ENCODE measurements at regions not wholly inside any gene's neighbourhood (a gene's known extent, or its start where the extent isn't known, plus 50 kb on each side); places are given as distances from the start of the nearest gene placed in this dataset.

DNA sequence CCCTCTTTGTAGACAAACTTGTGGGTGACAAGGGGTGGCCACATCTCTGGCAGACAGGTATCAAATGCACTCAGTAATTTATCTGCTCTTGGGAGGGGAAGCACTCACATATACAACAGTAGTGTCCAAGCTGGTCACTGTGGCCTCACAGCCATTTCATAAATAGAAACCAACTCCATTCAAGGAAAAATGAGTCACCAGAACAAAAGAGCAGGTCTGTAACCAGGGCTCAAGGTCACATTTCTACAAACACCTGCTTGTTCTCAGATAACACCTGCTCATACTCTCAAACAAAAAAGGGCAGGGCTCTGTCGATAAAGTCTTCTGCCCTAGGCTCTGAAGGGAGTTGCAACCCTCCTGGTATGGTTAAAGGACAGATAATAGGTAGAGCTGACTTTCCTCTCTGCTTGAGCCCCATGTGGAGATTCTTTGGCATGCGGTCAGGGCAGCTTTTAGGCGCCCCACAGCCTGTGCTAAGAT, 459.0 kb downstream of the BCL11A start:
- TF ChIP-seq EHMT2 (IDR thresholded peaks at IDR 0.05; ENCODE audit: low read depth) (no peak), JUN (IDR thresholded peaks at IDR 0.05) (no peak), CEBPB (IDR thresholded peaks at IDR 0.05) (no peak), ZC3H11A (IDR thresholded peaks at IDR 0.05) (no peak), MAZ (IDR thresholded peaks at IDR 0.05; ENCODE audit: borderline replicate concordance, low read depth, low read length) (no peak), KDM1A (IDR thresholded peaks at IDR 0.05; ENCODE audit: low read depth) (no peak), RFX5 (IDR thresholded peaks at IDR 0.05) (no peak), REST (IDR thresholded peaks at IDR 0.05) (no peak), PHF8 (IDR thresholded peaks at IDR 0.05; ENCODE audit: borderline replicate concordance, low read depth) (no peak), RARB (CRISPR knock-in tag; IDR thresholded peaks at IDR 0.05) (no peak), FOXS1 (CRISPR knock-in tag; IDR thresholded peaks at IDR 0.05) (no peak)
- TF ChIP-seq, protein P1, sequence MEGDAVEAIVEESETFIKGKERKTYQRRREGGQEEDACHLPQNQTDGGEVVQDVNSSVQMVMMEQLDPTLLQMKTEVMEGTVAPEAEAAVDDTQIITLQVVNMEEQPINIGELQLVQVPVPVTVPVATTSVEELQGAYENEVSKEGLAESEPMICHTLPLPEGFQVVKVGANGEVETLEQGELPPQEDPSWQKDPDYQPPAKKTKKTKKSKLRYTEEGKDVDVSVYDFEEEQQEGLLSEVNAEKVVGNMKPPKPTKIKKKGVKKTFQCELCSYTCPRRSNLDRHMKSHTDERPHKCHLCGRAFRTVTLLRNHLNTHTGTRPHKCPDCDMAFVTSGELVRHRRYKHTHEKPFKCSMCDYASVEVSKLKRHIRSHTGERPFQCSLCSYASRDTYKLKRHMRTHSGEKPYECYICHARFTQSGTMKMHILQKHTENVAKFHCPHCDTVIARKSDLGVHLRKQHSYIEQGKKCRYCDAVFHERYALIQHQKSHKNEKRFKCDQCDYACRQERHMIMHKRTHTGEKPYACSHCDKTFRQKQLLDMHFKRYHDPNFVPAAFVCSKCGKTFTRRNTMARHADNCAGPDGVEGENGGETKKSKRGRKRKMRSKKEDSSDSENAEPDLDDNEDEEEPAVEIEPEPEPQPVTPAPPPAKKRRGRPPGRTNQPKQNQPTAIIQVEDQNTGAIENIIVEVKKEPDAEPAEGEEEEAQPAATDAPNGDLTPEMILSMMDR (IDR thresholded peaks at IDR 0.05): no peak
- TF ChIP-seq, protein P2, sequence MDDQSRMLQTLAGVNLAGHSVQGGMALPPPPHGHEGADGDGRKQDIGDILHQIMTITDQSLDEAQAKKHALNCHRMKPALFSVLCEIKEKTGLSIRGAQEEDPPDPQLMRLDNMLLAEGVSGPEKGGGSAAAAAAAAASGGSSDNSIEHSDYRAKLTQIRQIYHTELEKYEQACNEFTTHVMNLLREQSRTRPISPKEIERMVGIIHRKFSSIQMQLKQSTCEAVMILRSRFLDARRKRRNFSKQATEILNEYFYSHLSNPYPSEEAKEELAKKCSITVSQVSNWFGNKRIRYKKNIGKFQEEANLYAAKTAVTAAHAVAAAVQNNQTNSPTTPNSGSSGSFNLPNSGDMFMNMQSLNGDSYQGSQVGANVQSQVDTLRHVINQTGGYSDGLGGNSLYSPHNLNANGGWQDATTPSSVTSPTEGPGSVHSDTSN (IDR thresholded peaks at IDR 0.05): no peak
- TF ChIP-seq, protein P3, sequence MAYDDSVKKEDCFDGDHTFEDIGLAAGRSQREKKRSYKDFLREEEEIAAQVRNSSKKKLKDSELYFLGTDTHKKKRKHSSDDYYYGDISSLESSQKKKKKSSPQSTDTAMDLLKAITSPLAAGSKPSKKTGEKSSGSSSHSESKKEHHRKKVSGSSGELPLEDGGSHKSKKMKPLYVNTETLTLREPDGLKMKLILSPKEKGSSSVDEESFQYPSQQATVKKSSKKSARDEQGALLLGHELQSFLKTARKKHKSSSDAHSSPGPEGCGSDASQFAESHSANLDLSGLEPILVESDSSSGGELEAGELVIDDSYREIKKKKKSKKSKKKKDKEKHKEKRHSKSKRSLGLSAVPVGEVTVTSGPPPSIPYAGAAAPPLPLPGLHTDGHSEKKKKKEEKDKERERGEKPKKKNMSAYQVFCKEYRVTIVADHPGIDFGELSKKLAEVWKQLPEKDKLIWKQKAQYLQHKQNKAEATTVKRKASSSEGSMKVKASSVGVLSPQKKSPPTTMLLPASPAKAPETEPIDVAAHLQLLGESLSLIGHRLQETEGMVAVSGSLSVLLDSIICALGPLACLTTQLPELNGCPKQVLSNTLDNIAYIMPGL (CRISPR knock-in tag; IDR thresholded peaks at IDR 0.05; ENCODE audit: borderline replicate concordance): no peak

Measured in A549 (cell line).